Activated CD8-positive, alpha-beta memory T cell treated with anti-CD3 and anti-CD28 coated beads, Interleukin-2, amount 10 ng/mL, durations not matched to agents 7 days and 5 days (primary cell): ENCODE measurements at regions not wholly inside any gene's neighbourhood (a gene's known extent, or its start where the extent isn't known, plus 50 kb on each side); places are given as distances from the start of the nearest gene placed in this dataset.

Source experiments
- ATAC-seq: fragments of 150-1000 bp; cut with Tn5 transposase; one replicate; pipeline ENCODE4 v1.10.0; 2021; ENCODE audit warnings: moderate library complexity
- CTCF ChIA-PET: fragments of 350-600 bp; sonication (Branson Sonifier 250); formaldehyde crosslinking; loops from one replicate; lab custom pipeline; 2021; ENCODE audit warnings: antibody characterized with exemption; lab: Charles Lee
- DNase-seq: peaks from one replicate; pipeline ENCODE4 v3.0.0-alpha.2; 2020
- H3K27ac Mint-ChIP-seq: one replicate; pipeline ENCODE4 v1.8.0; 2021; ENCODE audit warnings: mild to moderate bottlenecking, mixed read lengths
- H3K27me3 Mint-ChIP-seq: one replicate; pipeline ENCODE4 v1.8.0; 2021; ENCODE audit warnings: mixed read lengths
- H3K36me3 Mint-ChIP-seq: one replicate; pipeline ENCODE4 v1.8.0; 2021; ENCODE audit warnings: mild to moderate bottlenecking, mixed read lengths
- H3K4me1 Mint-ChIP-seq: one replicate; pipeline ENCODE4 v1.8.0; 2021; ENCODE audit warnings: mixed read lengths
- H3K4me3 Mint-ChIP-seq: one replicate; pipeline ENCODE4 v1.8.0; 2021; ENCODE audit warnings: mild to moderate bottlenecking, moderate library complexity, mixed read lengths
- H3K9me3 Mint-ChIP-seq: one replicate; pipeline ENCODE4 v1.8.0; 2022; ENCODE audit warnings: low read depth, mixed read lengths

GRCh38 chr9:79801459-79801858, 229.7 kb downstream of the TLE4 start:
- no peak for DNase-seq
- Mint-ChIP-seq H3K36me3 (no peaks in the 10 kb centered on the region), H3K4me1 (no peaks in the 10 kb centered on the region), H3K27me3 (no peaks in the 10 kb centered on the region), H3K27ac (no peak overlapping the region), H3K9me3 (no peaks in the 10 kb centered on the region), H3K4me3 (no peak overlapping the region)
- no peak for ATAC-seq
- CTCF ChIA-PET: no interaction called here

DNA sequence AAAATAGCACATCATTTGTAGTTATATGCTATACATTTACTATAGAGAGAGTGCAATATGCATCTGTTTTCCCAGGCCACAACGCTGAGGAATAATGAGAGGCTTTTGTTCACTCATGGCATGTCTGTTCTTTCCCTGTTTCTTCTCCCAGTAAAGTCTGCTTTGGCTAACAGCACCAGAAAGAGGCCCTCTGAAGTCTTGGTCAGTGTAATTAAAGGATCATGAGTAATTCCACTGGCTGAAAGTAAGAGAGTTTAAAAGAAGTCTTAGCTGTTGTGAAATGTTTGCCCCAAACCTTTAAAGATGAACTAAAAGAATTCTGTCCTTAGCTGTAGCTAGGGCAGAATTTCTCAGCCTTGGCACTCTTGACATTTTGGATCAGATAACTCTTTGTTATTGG, 228.8 kb downstream of the TLE4 start:
- ATAC-seq: no peak
- CTCF ChIA-PET: no interaction called here
- no peaks in the 10 kb centered on the region for H3K27me3 Mint-ChIP-seq
- no peak for DNase-seq
- no peaks in the 10 kb centered on the region for H3K4me1 Mint-ChIP-seq
- no peak overlapping the region for H3K4me3 Mint-ChIP-seq
- no peaks in the 10 kb centered on the region for H3K36me3 Mint-ChIP-seq
- no peaks in the 10 kb centered on the region for H3K9me3 Mint-ChIP-seq
- H3K27ac Mint-ChIP-seq: no peak overlapping the region

DNA sequence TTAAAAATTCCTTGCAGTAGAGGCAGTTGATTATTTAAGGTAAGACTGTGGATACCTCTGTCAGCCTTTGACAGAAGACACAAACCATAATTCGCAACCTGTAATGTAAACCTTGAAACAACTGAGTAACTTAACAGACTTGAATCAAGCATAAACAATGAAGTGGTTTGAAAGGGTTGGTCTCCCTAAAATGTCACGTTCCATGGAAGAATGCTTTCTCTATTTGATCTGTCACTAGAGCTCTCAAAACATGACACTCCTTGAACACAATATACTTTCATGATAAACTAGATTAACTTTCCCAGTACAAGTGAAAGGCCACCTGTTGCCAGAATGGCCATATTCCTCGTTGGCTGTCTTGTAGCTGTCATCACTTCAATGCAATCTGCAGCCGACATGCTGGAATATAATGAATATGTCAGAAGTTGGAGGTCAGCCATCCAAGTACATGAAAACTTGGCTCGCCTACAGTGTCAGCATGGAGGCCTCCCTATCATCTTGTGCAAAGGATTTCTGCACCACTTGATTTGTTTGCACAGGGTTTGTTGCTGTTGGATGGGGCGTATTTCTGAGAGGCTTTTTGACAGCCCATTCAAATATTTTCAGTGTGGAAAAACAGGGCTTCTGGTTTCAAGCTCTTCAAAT, 228.0 kb downstream of the TLE4 start:
- CTCF ChIA-PET: no interaction called here
- no peaks in the 10 kb centered on the region for H3K27me3 Mint-ChIP-seq

GRCh38 chr9:79798450-79798849, 226.7 kb downstream of the TLE4 start:
- Mint-ChIP-seq H3K27ac (no peak overlapping the region), H3K4me1 (no peaks in the 10 kb centered on the region), H3K9me3 (no peaks in the 10 kb centered on the region), H3K4me3 (no peak overlapping the region), H3K27me3 (no peaks in the 10 kb centered on the region), H3K36me3 (no peaks in the 10 kb centered on the region)
- DNase-seq: no peak
- ATAC-seq: no peak
- CTCF ChIA-PET: no interaction called here

More for the DNA sequence above, 228.0 kb downstream of the TLE4 start:
- H3K36me3 Mint-ChIP-seq: no peaks in the 10 kb centered on the region
- H3K4me3 Mint-ChIP-seq: no peak overlapping the region
- ATAC-seq (no peak), DNase-seq (no peak)
- no peaks in the 10 kb centered on the region for H3K9me3 Mint-ChIP-seq
- no peaks in the 10 kb centered on the region for H3K4me1 Mint-ChIP-seq
- no peak overlapping the region for H3K27ac Mint-ChIP-seq

GRCh38 chr9:79796411-79796810, 224.6 kb downstream of the TLE4 start:
- no peaks in the 10 kb centered on the region for H3K4me1 Mint-ChIP-seq
- no peaks in the 10 kb centered on the region for H3K27me3 Mint-ChIP-seq
- ATAC-seq (no peak), DNase-seq (no peak)
- H3K9me3 Mint-ChIP-seq: no peaks in the 10 kb centered on the region
- no peaks in the 10 kb centered on the region for H3K36me3 Mint-ChIP-seq
- no peak overlapping the region for H3K4me3 Mint-ChIP-seq
- H3K27ac Mint-ChIP-seq: no peak overlapping the region
- CTCF ChIA-PET: no interaction called here

GRCh38 chr9:79788662-79789061, 216.9 kb downstream of the TLE4 start:
- Mint-ChIP-seq H3K9me3 (no peaks in the 10 kb centered on the region), H3K27me3 (peaks cover 3% of the 10 kb centered on the region), H3K36me3 (no peaks in the 10 kb centered on the region), H3K4me3 (no peak overlapping the region), H3K27ac (no peak overlapping the region), H3K4me1 (no peaks in the 10 kb centered on the region)
- DNase-seq (no peak), ATAC-seq (no peak)
- CTCF ChIA-PET: no interaction called here

DNA sequence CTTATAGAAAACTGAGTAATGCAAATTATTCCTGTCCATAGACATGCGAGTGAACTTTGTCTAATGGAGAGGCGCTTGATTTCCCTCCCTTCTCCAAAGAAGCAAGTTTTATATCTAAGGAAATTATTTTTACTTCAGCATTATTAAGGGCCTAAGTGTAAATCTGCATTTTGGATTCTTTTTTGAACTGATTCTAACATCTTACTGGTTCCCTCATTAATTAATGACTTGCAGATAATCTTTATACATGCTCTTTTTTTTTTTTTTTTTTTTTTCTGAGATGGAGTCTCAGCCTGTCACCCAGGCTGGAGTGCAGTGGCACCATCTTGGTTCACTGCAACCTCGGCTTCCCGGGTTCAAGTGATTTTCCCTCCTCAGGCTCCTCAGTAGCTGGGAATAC, 209.5 kb downstream of the TLE4 start:
- Mint-ChIP-seq H3K9me3 (no peaks in the 10 kb centered on the region), H3K27me3 (peaks cover 3% of the 10 kb centered on the region), H3K4me1 (no peaks in the 10 kb centered on the region), H3K27ac (no peak overlapping the region), H3K36me3 (no peaks in the 10 kb centered on the region), H3K4me3 (no peak overlapping the region)
- DNase-seq (no peak), ATAC-seq (no peak)
- CTCF ChIA-PET: no interaction called here

GRCh38 chr9:79780559-79780958, 208.8 kb downstream of the TLE4 start:
- Mint-ChIP-seq H3K4me3 (no peak overlapping the region), H3K36me3 (no peaks in the 10 kb centered on the region), H3K27me3 (peaks cover 2% of the 10 kb centered on the region), H3K9me3 (no peaks in the 10 kb centered on the region), H3K4me1 (no peaks in the 10 kb centered on the region), H3K27ac (no peak overlapping the region)
- no peak for ATAC-seq
- no peak for DNase-seq
- CTCF ChIA-PET: no interaction called here

DNA sequence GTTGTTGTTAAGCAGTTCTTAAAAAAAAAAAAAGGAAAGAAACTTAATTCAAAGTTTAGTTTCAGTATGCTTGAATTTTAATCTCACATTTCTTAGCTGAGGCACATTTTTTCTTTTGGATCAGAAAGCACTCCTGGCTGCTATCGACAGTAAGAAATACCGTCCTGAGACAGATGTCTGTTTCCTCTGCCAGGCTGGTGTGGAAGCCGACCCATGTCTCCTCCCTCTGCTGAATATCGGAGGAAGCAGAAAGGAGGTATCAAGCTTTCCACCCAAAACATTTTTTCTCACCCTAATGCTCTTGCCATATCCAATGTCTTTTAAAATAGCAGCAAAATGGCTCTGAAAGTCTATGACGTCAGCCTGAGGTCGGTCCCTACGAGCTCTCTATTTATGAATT, 208.1 kb downstream of the TLE4 start:
- H3K4me3 Mint-ChIP-seq: no peak overlapping the region

GRCh38 chr9:79778581-79778980, 206.8 kb downstream of the TLE4 start:
- H3K9me3 Mint-ChIP-seq: no peaks in the 10 kb centered on the region
- H3K4me1 Mint-ChIP-seq: no peaks in the 10 kb centered on the region
- DNase-seq (no peak), ATAC-seq (no peak)
- H3K4me3 Mint-ChIP-seq: no peak overlapping the region
- no peaks in the 10 kb centered on the region for H3K36me3 Mint-ChIP-seq
- CTCF ChIA-PET: interaction anchor here (0.9 kb wide), 1 partner anchor 26 kb away, joined by 3 read pairs; no protein-coding TSS in a partner anchor
- peaks cover 3% of the 10 kb centered on the region for H3K27me3 Mint-ChIP-seq
- no peak overlapping the region for H3K27ac Mint-ChIP-seq

More for the DNA sequence above, 208.1 kb downstream of the TLE4 start:
- no peak for ATAC-seq
- no peaks in the 10 kb centered on the region for H3K9me3 Mint-ChIP-seq
- no peaks in the 10 kb centered on the region for H3K36me3 Mint-ChIP-seq
- H3K4me1 Mint-ChIP-seq: no peaks in the 10 kb centered on the region
- DNase-seq: no peak
- H3K27me3 Mint-ChIP-seq: peaks cover 3% of the 10 kb centered on the region
- no peak overlapping the region for H3K27ac Mint-ChIP-seq
- CTCF ChIA-PET: no interaction called here

DNA sequence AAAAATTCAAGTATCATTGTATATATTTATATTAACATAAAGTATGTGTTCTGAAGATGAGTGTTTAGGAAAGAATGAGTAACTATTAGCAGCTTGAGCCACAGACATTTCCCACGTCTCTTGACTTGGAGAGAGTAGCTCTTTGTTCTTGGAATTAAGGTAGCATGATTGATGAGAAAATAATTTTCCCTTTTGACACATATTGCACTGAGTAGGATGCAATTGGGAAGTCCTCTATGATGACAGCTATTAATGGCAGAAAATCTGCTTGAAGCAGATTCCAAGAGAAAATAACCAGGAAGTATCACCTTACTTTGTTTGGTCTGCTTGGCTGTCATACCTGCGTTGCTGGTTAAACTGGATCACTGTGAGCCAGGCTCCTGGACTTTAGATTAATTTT, 204.8 kb downstream of the TLE4 start:
- CTCF ChIA-PET: no interaction called here
- Mint-ChIP-seq H3K4me1 (no peaks in the 10 kb centered on the region), H3K27me3 (peaks cover 8% of the 10 kb centered on the region), H3K27ac (no peak overlapping the region), H3K36me3 (no peaks in the 10 kb centered on the region), H3K9me3 (no peaks in the 10 kb centered on the region), H3K4me3 (no peak overlapping the region)
- DNase-seq: no peak
- ATAC-seq: no peak
